ENCODE measurements at regions not wholly inside any gene's neighbourhood (a gene's known extent, or its start where the extent isn't known, plus 50 kb on each side); places are given as distances from the start of the nearest gene placed in this dataset.
"Not testable (repeated sequence)": the region's sequence is repeated elsewhere in the genome, so short reads cannot be mapped to it uniquely, and the experiment has no call there.

DNA sequence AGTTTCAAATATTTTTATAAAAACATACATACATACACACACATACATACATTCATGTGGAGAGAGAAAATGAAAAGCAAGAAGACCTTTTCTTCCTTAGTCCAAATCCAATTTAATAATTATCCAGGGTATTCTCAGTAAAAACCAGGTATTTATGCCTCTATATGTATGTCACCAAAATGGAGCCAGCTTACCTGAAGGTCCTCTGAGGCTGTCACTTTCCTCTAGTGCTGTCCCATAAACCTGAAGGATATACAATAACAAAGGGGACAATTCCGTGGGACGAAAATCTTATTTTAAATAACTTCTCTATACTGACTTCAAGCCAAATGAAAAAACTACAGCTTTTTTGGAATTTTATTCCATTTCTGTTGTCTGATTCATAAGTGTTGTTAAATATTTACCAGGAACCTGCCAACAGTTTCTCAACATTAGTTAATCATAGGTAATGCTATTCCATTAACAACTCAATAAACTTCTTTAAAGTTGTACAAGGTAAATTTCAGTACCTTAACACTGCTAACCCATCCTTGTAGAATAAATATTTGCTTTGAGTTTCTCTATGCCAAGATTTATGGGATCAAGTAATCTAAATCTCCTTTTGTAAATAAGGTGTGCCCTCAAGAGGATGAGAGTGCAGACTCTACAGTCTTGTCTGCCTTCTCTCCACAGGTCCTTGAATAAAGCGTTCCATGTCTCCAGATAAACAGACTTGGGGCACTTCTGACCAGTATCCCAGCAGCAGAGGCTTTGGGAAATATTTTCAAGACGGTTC is 260.3 kb downstream of the AHR start:
- DNase-seq = no peak

DNA sequence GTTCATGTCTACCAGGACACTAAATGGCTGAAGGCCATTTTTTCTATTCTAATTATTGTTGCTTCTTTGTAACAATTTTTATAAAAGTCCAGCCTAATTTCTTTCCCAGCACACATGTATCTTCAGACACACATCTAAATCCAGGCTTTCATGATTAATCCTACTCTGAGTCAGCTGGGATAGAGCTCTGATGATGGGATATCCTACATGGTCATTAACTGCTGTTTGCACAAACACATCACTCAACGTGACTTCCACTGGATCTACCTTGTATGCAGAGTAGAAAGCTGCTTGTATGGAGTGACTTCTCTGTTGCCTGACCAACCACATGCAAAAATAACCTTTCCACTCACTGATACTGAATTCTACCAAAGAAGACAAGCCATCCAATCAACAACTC is 260.9 kb downstream of the AHR start:
- peak; percentile 6 for DNase-seq

DNA sequence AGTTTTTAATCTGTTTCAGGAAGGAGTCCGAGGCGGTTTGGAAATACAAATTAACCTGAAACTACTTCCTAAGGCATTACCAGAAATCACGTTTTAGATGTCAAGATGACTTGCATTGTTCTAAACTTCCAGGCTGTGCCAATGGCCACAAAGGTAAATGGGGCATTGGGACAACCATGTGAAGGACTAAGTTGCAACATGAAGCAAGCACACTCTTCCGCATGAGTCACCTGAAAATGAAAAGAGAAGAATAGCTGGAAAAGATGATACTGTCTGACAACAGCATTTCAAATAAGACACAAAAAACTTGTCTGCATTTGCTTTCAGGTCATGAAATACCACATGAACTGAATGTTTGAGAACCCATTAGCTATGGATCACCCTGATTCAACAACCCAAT is 262.1 kb downstream of the AHR start:
- DNase-seq = no peak

DNA sequence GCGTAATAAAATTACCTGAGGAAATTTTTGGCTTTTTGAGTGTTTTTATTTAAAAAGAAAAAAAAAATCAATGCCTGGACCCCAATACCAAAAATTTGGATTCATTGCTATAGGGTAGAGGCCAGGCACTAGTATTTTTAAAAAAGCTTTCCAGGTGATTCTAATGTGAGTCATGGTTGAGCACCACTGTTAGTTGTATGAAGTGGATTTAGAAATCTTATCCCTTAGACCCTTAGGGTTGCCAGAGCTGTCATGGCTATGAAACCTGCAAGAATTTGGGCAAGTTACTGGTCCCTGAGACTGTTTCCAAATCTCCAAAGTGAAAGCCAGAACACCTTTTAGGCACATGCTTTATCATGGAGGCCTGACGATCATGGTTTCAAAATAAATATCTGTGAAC is 262.5 kb downstream of the AHR start:
- no peak for DNase-seq

- no peak for DNase-seq
These were observed 266.3 kb downstream of the AHR start for GRCh38 chr7:17564678-17565212.

DNA sequence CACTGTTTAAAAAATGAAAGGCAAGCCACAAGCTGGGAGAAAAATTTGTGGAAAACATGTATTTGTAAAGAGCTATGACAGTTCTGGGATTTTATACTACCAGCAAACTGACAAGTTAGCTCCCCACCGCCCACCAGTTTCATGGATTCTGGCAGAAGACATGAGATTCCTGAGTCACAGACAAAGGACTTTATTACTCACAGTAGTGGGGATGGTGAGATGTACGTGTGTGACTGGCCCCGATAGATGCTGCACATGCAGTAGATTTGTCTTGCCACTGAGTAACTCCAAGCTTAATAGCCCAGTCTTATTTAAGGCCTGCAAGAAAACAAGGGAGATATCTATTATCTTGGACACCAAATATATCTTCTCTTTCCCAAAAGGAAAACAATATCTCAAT is 281.7 kb downstream of the AHR start:
- no peak for DNase-seq

DNA sequence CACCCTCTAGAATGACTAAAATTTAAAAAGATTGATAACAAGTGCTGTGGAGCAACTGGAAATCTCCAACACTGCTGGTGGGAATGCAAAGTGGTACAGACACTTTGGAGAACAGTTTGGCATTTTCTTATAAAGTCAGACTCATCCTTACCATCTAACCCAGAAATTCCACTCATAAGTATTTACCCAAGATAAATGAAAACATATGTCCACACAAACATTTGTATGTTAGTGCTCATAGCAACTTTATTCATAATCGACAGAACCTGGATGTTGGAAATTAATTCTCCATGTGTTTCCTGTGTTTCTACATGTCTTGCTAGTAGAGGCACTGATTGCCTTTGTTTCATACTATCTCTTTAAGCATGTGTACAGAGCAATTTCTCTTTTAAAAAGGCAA is 282.4 kb downstream of the AHR start:
- no peak for DNase-seq

DNA sequence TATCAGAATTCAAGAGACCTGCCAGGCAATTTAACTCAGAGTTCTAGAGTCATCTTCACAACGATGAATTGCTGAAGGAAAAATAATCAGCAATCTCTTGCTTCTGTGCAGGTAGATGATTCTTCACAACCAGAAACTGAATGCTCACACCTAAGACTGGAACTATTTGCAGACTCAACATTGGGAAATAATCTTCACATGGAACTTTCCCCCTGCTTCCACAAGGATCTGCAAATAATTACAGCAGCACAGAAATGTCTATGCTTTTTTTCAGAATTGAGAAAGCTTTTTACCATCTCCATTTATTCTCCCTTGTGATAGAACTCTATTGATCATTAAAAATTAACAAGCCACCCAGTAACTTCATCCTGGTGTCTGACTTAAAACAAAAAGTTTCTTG is 282.8 kb downstream of the AHR start:
- no peak for DNase-seq

GRCh38 chr7:17582696-17583095 is 284.2 kb downstream of the AHR start:
- DNase-seq = not testable (repeated sequence)

DNA sequence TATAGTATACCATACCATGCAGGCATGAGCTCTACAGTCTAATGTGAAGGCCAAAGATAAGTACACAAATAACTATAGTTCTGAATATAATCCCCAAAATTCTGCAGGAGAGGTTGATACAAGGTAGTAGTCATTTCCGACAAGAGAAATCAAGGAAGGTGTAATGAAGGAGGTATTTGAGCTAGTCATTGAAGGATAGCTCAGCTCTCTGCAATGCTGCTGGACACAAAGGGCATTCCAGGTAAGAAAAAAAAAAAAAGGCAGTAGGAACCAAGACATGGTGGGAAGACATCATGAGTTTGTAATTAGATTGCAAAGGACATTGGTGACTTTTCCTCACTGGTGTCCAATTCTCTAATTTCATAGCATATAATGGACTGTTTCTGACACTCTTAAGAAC is 285.3 kb downstream of the AHR start:
- no peak for DNase-seq

DNA sequence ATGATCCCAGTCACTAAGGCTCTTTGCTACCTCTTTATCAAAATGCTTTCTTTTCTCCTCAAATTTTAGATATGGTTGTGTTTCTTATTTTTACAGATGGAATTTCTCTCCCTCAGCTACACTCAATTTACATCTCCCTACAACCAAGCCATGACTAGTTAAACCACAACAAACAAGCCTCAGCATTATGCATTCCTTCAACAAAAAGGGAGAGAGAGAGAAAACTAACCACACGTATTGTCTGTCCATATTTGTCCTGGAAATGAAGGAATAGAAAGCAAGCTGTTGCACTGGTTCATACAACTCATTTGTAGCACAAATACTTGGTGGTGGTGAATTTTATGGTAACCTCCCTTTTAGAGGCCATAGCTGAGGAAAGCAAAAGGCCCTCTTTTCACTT is 286.4 kb downstream of the AHR start:
- DNase-seq = no peak

DNA sequence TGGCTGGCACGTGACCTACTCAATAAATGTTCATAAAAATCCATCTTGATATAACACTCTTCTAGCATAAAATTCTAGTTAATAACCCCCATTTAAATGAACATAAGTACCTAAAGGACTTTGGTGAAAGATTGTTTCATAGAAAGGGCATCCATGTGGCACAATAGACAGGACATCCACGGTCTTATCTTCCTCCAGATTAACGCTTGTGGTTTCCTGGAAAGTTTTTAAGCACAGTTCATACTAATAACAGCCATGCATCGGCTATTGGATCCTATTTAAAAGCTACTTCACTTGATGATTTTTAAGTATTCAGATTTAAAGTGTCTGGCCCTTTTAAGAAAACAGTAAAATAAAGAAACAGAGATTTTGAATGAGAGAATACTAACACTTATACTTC is 288.3 kb downstream of the AHR start:
- no peak for DNase-seq

DNA sequence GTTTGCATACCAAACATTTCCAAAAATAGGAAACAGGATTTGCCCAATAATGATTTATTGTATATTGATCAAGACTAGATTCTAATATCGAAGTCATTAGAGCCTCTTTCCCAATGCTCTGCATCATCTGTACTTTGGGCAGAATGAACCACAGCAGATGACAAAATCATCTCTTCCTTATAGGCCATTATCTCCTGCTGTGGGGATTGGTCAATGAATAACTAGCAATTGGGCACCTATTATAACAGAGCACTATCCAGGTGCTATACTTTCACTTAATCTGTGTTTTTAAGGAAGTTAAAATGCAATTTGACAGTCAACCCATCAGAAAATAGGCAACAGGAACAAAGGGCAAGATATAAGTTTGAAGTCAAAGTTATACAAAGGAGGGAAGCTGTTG is 290.3 kb downstream of the AHR start:
- no peak for DNase-seq

DNA sequence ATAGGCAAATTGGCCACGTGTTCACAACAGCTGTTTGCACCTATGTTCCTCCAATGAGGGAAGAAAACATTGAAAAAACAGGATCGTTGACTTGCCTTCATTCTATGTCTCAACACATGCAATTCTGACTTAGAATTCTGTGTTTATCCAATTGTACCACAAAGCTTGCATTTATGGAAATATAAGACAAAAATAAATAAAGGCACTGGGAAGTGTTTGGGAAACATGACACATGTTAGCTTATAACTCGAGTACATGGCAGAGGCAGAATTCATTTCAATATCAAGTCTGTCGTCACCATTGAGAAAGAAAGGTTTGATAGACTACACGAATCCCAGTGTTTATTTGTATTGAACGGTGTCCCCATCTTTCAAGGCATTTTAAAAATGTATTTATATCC is 291.2 kb downstream of the AHR start:
- DNase-seq = no peak

- DNase-seq = no peak
These were observed 291.8 kb downstream of the AHR start for GRCh38 chr7:17590221-17590620.

GRCh38 chr7:17593819-17594419 is 295.5 kb downstream of the AHR start:
- DNase-seq = no peak

- DNase-seq = no peak
These were observed 297.1 kb downstream of the AHR start for GRCh38 chr7:17595546-17595945.

GRCh38 chr7:17598305-17598704 is 299.9 kb downstream of the AHR start:
- no peak for DNase-seq

DNA sequence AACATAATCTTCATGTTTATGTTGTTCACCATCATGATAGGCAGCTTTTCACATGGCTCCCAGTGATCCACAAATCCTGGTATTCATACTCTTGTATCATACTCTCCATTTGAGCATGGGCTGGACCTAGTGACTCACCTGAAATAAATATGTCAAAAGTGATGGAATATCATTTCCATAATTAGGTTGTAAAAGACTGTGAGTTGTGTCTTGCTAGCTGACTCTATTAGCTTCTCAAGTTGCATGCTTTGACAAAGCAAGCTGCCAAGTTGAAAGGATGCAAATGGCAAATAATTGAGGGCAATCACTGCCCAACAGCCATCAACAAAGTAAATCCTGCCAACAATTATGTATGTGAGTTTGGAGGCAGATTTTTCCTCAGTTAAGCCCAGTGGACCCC is 300.4 kb downstream of the AHR start:
- no peak for DNase-seq

DNA sequence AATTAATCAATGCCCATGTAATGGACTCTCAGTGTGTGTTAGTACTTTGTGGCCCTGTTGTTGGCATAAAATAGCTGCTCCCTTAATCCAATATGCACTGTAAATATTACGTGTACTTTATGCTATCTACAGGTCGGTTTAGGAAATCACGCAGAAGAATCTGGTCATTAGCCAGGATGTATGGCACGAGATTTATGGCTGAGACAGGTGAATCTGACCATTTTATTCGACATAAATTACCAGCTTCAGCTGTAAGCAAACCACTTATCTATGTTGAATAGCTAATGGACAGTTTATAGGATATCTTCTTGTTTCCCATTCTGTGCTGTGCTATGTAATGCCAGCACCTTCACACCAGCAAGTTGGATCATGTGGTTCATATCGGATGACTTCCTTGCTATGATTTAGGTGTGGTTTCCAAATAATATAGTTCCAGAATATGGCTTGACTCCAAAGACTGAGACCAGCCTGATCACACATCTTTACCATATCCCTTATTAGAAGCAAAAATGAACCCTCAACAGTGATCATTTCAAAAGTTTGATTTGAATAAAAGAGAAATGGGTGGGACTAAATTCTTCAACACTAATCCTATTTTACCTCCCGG is 301.4 kb downstream of the AHR start:
- DNase-seq = no peak

GRCh38 chr7:17600340-17600752 is 301.9 kb downstream of the AHR start:
- no peak for DNase-seq

DNA sequence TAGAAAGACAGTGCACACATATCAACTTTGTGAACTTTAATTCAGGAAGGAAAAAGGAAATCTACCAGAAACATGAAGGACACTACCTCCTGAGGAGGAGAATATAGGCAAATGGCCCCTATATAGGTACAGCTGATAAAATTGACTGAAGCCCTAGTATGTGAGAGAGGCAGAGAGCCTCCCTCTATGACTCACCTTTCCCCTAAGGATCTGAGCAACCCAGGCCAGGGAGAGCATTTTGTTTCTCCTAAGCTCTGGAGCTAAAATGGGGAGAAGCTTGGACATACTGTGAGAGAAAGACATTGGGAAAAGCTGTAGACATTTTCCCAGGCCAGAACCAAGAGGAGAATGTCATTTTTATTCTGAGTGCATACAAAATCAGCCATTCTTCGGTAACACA is 303.5 kb downstream of the AHR start:
- no peak for DNase-seq

GRCh38 chr7:17608114-17608833 is 309.8 kb downstream of the AHR start:
- DNase-seq = no peak

DNA sequence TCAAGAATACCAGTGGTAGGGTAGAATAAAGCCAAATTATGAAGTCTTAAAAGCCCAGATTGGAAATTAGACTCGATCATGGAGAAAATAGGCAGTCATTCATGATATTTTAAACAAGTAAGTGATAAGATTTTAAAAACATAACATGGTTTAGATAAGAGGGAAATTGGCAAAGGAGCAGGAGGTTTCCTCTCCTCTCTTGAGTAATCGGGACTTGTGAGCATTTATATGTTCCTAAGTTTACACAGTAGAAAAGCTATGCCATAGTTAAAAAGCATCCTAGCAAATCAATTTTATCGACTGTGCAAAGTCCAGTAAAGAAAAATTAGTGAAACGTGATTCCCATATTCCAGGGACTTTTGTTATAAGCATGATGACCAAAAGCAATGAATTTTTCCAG is 313.2 kb downstream of the AHR start:
- DNase-seq = no peak
